A549 (cell line): ENCODE measurements at regions not wholly inside any gene's neighbourhood (a gene's known extent, or its start where the extent isn't known, plus 50 kb on each side); places are given as distances from the start of the nearest gene placed in this dataset.

ENCODE experiments used
- BHLHE40 ChIP-seq: IDR thresholded peaks from 2 replicates; pipeline ENCODE4 v1.6.1; 2012; ENCODE audit warnings: low read depth, low read length, inconsistent platforms
- CBX8 ChIP-seq: fragments of 200-600 bp; sonication (generic); IDR thresholded peaks from 2 replicates; pipeline ENCODE4 v1.6.1; 2016
- CHD4 ChIP-seq: fragments of 200-600 bp; sonication (generic); IDR thresholded peaks from 2 replicates; pipeline ENCODE4 v1.6.1; 2016; ENCODE audit warnings: antibody characterized with exemption, mild to moderate bottlenecking, borderline replicate concordance
- CTCF ChIP-seq: fragments of >200 bp; sonication (Bioruptor Twin); formaldehyde crosslinking; IDR thresholded peaks from 3 replicates; pipeline ENCODE4 v1.5.1; 2016
- EP300 ChIP-seq, 2 experiments: fragments of >200 bp; sonication (Bioruptor Twin); formaldehyde crosslinking; IDR thresholded peaks; 2 replicates in 1 of 2; 3 replicates in 1 of 2; pipeline ENCODE4 v1.6.1; 2016 to 2017
- JUN ChIP-seq, 2 experiments: fragments of >200 bp; sonication (Bioruptor Twin); formaldehyde crosslinking; IDR thresholded peaks; 2 replicates in 1 of 2; 3 replicates in 1 of 2; pipeline ENCODE4 v1.6.1; 2016 to 2017
- POLR2A ChIP-seq: IDR thresholded peaks from 2 replicates; pipeline ENCODE4 v1.6.1; 2012; ENCODE audit warnings: mild to moderate bottlenecking, low read length

GRCh38 chr12:16472631-16473030 lies 125.2 kb downstream of the MGST1 start:
- TF ChIP-seq EP300 (IDR thresholded peaks at IDR 0.05) (no peak), BHLHE40 (no peak), POLR2A (no peak), CHD4 (no peak), CTCF (no peak), CBX8 (no peak), JUN (IDR thresholded peaks at IDR 0.05) (no peak)
